ENCODE measurements at regions not wholly inside any gene's neighbourhood (a gene's known extent, or its start where the extent isn't known, plus 50 kb on each side); places are given as distances from the start of the nearest gene placed in this dataset.

- no peak overlapping the region for H3K27ac ChIP-seq (ENCODE audit: low read depth, low read length)
- no peak overlapping the region for H3K4me3 ChIP-seq (ENCODE audit: low read depth, low read length)
- no peak overlapping the region for H2AFZ ChIP-seq (ENCODE audit: low read length, unreplicated experiment)
- no peaks in the 10 kb centered on the region for H3K4me1 ChIP-seq (ENCODE audit: control insufficient read depth, insufficient read depth, low read length, unreplicated experiment)
- no peaks in the 10 kb centered on the region for H3K27me3 ChIP-seq (ENCODE audit: insufficient read depth, low read length)
- no peaks in the 10 kb centered on the region for H3K79me2 ChIP-seq (ENCODE audit: control insufficient read depth, insufficient read depth, low read length, unreplicated experiment)
- H3K36me3 ChIP-seq (ENCODE audit: insufficient read depth, low read length): no peaks in the 10 kb centered on the region
These were observed 138.5 kb upstream of the PIRT start for GRCh38 chr17:10976401-10976800.

GRCh38 chr17:10968007-10968406 is 130.1 kb upstream of the PIRT start:
- no peak overlapping the region for H3K27ac ChIP-seq (ENCODE audit: low read depth, low read length)
- H3K4me1 ChIP-seq (ENCODE audit: control insufficient read depth, insufficient read depth, low read length, unreplicated experiment): no peaks in the 10 kb centered on the region
- H2AFZ ChIP-seq (ENCODE audit: low read length, unreplicated experiment): no peak overlapping the region
- no peaks in the 10 kb centered on the region for H3K79me2 ChIP-seq (ENCODE audit: control insufficient read depth, insufficient read depth, low read length, unreplicated experiment)
- H3K36me3 ChIP-seq (ENCODE audit: insufficient read depth, low read length): no peaks in the 10 kb centered on the region
- H3K27me3 ChIP-seq (ENCODE audit: insufficient read depth, low read length): no peaks in the 10 kb centered on the region
- H3K4me3 ChIP-seq (ENCODE audit: low read depth, low read length): no peak overlapping the region

GRCh38 chr17:10956821-10957220 is 118.9 kb upstream of the PIRT start:
- no peaks in the 10 kb centered on the region for H3K4me1 ChIP-seq (ENCODE audit: control insufficient read depth, insufficient read depth, low read length, unreplicated experiment)
- H3K27me3 ChIP-seq (ENCODE audit: insufficient read depth, low read length): no peaks in the 10 kb centered on the region
- no peak overlapping the region for H3K4me3 ChIP-seq (ENCODE audit: low read depth, low read length)
- H3K79me2 ChIP-seq (ENCODE audit: control insufficient read depth, insufficient read depth, low read length, unreplicated experiment): no peaks in the 10 kb centered on the region
- H2AFZ ChIP-seq (ENCODE audit: low read length, unreplicated experiment): no peak overlapping the region
- no peak overlapping the region for H3K27ac ChIP-seq (ENCODE audit: low read depth, low read length)
- H3K36me3 ChIP-seq (ENCODE audit: insufficient read depth, low read length): no peaks in the 10 kb centered on the region

GRCh38 chr17:10944819-10945218 is 106.9 kb upstream of the PIRT start:
- Histone ChIP-seq H2AFZ (ENCODE audit: low read length, unreplicated experiment) (no peak overlapping the region), H3K27ac (ENCODE audit: low read depth, low read length) (no peak overlapping the region), H3K36me3 (ENCODE audit: insufficient read depth, low read length) (no peaks in the 10 kb centered on the region), H3K4me3 (ENCODE audit: low read depth, low read length) (no peak overlapping the region), H3K27me3 (ENCODE audit: insufficient read depth, low read length) (no peaks in the 10 kb centered on the region), H3K4me1 (ENCODE audit: control insufficient read depth, insufficient read depth, low read length, unreplicated experiment) (no peaks in the 10 kb centered on the region), H3K79me2 (ENCODE audit: control insufficient read depth, insufficient read depth, low read length, unreplicated experiment) (no peaks in the 10 kb centered on the region)

GRCh38 chr17:10936931-10937330 is 99.0 kb upstream of the PIRT start:
- no peaks in the 10 kb centered on the region for H3K79me2 ChIP-seq (ENCODE audit: control insufficient read depth, insufficient read depth, low read length, unreplicated experiment)
- no peaks in the 10 kb centered on the region for H3K27me3 ChIP-seq (ENCODE audit: insufficient read depth, low read length)
- H2AFZ ChIP-seq (ENCODE audit: low read length, unreplicated experiment): no peak overlapping the region
- no peak overlapping the region for H3K4me3 ChIP-seq (ENCODE audit: low read depth, low read length)
- H3K27ac ChIP-seq (ENCODE audit: low read depth, low read length): no peak overlapping the region
- no peaks in the 10 kb centered on the region for H3K4me1 ChIP-seq (ENCODE audit: control insufficient read depth, insufficient read depth, low read length, unreplicated experiment)
- H3K36me3 ChIP-seq (ENCODE audit: insufficient read depth, low read length): no peaks in the 10 kb centered on the region

- no peak overlapping the region for H3K27ac ChIP-seq (ENCODE audit: low read depth, low read length)
These were observed 95.1 kb upstream of the PIRT start for GRCh38 chr17:10932938-10933337.

GRCh38 chr17:10931133-10931532 is 93.2 kb upstream of the PIRT start:
- Histone ChIP-seq H2AFZ (ENCODE audit: low read length, unreplicated experiment) (no peak overlapping the region), H3K79me2 (ENCODE audit: control insufficient read depth, insufficient read depth, low read length, unreplicated experiment) (no peaks in the 10 kb centered on the region), H3K4me1 (ENCODE audit: control insufficient read depth, insufficient read depth, low read length, unreplicated experiment) (no peaks in the 10 kb centered on the region), H3K27ac (ENCODE audit: low read depth, low read length) (no peak overlapping the region), H3K36me3 (ENCODE audit: insufficient read depth, low read length) (no peaks in the 10 kb centered on the region), H3K27me3 (ENCODE audit: insufficient read depth, low read length) (no peaks in the 10 kb centered on the region), H3K4me3 (ENCODE audit: low read depth, low read length) (no peak overlapping the region)

More at GRCh38 chr17:10932938-10933337, 95.1 kb upstream of the PIRT start:
- no peaks in the 10 kb centered on the region for H3K79me2 ChIP-seq (ENCODE audit: control insufficient read depth, insufficient read depth, low read length, unreplicated experiment)
- no peak overlapping the region for H3K4me3 ChIP-seq (ENCODE audit: low read depth, low read length)
- H2AFZ ChIP-seq (ENCODE audit: low read length, unreplicated experiment): no peak overlapping the region
- no peaks in the 10 kb centered on the region for H3K4me1 ChIP-seq (ENCODE audit: control insufficient read depth, insufficient read depth, low read length, unreplicated experiment)
- no peaks in the 10 kb centered on the region for H3K27me3 ChIP-seq (ENCODE audit: insufficient read depth, low read length)
- no peaks in the 10 kb centered on the region for H3K36me3 ChIP-seq (ENCODE audit: insufficient read depth, low read length)

GRCh38 chr17:10927712-10928111 is 89.8 kb upstream of the PIRT start:
- H3K36me3 ChIP-seq (ENCODE audit: insufficient read depth, low read length): no peaks in the 10 kb centered on the region
- no peaks in the 10 kb centered on the region for H3K4me1 ChIP-seq (ENCODE audit: control insufficient read depth, insufficient read depth, low read length, unreplicated experiment)
- no peaks in the 10 kb centered on the region for H3K27me3 ChIP-seq (ENCODE audit: insufficient read depth, low read length)
- H2AFZ ChIP-seq (ENCODE audit: low read length, unreplicated experiment): no peak overlapping the region
- H3K4me3 ChIP-seq (ENCODE audit: low read depth, low read length): no peak overlapping the region
- H3K79me2 ChIP-seq (ENCODE audit: control insufficient read depth, insufficient read depth, low read length, unreplicated experiment): no peaks in the 10 kb centered on the region
- no peak overlapping the region for H3K27ac ChIP-seq (ENCODE audit: low read depth, low read length)

- no peaks in the 10 kb centered on the region for H3K27me3 ChIP-seq (ENCODE audit: insufficient read depth, low read length)
- H2AFZ ChIP-seq (ENCODE audit: low read length, unreplicated experiment): no peak overlapping the region
- no peak overlapping the region for H3K27ac ChIP-seq (ENCODE audit: low read depth, low read length)
- no peak overlapping the region for H3K4me3 ChIP-seq (ENCODE audit: low read depth, low read length)
- no peaks in the 10 kb centered on the region for H3K79me2 ChIP-seq (ENCODE audit: control insufficient read depth, insufficient read depth, low read length, unreplicated experiment)
- no peaks in the 10 kb centered on the region for H3K36me3 ChIP-seq (ENCODE audit: insufficient read depth, low read length)
- H3K4me1 ChIP-seq (ENCODE audit: control insufficient read depth, insufficient read depth, low read length, unreplicated experiment): no peaks in the 10 kb centered on the region
These were observed 82.7 kb upstream of the PIRT start for GRCh38 chr17:10920558-10921108.

GRCh38 chr17:10907370-10907769 is 69.5 kb upstream of the PIRT start:
- Histone ChIP-seq H3K27me3 (ENCODE audit: insufficient read depth, low read length) (no peaks in the 10 kb centered on the region), H3K4me3 (ENCODE audit: low read depth, low read length) (no peak overlapping the region), H3K36me3 (ENCODE audit: insufficient read depth, low read length) (no peaks in the 10 kb centered on the region), H3K27ac (ENCODE audit: low read depth, low read length) (no peak overlapping the region), H2AFZ (ENCODE audit: low read length, unreplicated experiment) (no peak overlapping the region), H3K79me2 (ENCODE audit: control insufficient read depth, insufficient read depth, low read length, unreplicated experiment) (no peaks in the 10 kb centered on the region), H3K4me1 (ENCODE audit: control insufficient read depth, insufficient read depth, low read length, unreplicated experiment) (no peaks in the 10 kb centered on the region)

GRCh38 chr17:10899281-10899680 is 61.4 kb upstream of the PIRT start:
- no peak overlapping the region for H3K27ac ChIP-seq (ENCODE audit: low read depth, low read length)
- no peaks in the 10 kb centered on the region for H3K27me3 ChIP-seq (ENCODE audit: insufficient read depth, low read length)
- H3K4me3 ChIP-seq (ENCODE audit: low read depth, low read length): no peak overlapping the region
- H3K36me3 ChIP-seq (ENCODE audit: insufficient read depth, low read length): no peaks in the 10 kb centered on the region
- H3K4me1 ChIP-seq (ENCODE audit: control insufficient read depth, insufficient read depth, low read length, unreplicated experiment): no peaks in the 10 kb centered on the region
- H2AFZ ChIP-seq (ENCODE audit: low read length, unreplicated experiment): no peak overlapping the region
- H3K79me2 ChIP-seq (ENCODE audit: control insufficient read depth, insufficient read depth, low read length, unreplicated experiment): no peaks in the 10 kb centered on the region
